ENCODE measurements at regions not wholly inside any gene's neighbourhood (a gene's known extent, or its start where the extent isn't known, plus 50 kb on each side); places are given as distances from the start of the nearest gene placed in this dataset.

DNA sequence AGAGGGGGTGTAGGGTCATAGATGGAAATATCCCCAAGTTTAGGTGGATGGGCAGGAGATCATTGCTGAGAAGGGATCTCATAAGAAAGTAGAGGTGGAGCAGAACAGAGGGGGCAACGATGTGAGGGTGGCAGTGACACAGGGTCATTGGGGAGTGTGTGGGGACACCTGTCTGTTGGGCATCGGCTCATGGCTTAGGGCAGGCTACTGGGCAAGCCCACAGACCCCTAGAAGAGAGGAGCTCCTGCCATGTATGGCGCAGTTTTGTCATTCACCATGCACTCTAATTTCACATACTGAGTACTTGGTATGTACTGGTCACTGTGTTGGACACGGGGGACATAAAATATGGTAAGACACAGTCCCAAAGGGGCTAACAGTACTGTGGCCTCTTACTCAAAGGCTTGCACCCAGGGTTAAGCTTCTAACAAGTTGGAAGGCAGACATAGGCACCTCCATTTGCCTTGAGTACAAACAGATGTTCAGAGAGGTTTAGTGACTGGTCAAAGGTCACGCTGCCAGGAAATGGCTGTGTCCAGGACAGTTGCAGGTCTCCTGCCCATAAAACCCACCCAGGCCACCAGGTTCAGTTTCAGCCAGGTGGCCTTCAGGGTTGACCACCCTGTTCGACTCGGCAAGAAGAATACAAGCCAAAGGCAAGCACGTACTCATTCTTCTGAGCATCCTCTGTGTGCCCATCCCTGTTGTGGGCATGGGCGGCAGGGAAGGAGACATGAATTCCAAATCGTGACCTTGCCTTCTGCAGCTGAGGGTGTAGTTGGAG lies 580.2 kb downstream of the KCNJ18 start:
- TF ChIP-seq POLR2A (IDR thresholded peaks at IDR 0.05; ENCODE audit: low read length), result no peak
- no peak for TF ChIP-seq GATA1 (IDR thresholded peaks at IDR 0.05; ENCODE audit: low read depth, low read length)
